Neuron (in vitro differentiated cells): ENCODE measurements at regions not wholly inside any gene's neighbourhood (a gene's known extent, or its start where the extent isn't known, plus 50 kb on each side); places are given as distances from the start of the nearest gene placed in this dataset.
"Not testable (repeated sequence)": the region's sequence is repeated elsewhere in the genome, so short reads cannot be mapped to it uniquely, and the experiment has no call there.

Experiments used
- H2AFZ ChIP-seq: one replicate; pipeline ENCODE4 v1.6.1; 2013; ENCODE audit warnings: low read depth, mild to moderate bottlenecking, inconsistent platforms, low read length, moderate library complexity
- H3K27me3 ChIP-seq: one replicate; pipeline ENCODE4 v1.6.1; 2013; ENCODE audit warnings: low read length; ENCODE audit not compliant: insufficient read depth
- H3K36me3 ChIP-seq: one replicate; pipeline ENCODE4 v1.6.1; 2013; ENCODE audit warnings: low read length; ENCODE audit not compliant: insufficient read depth
- H3K4me1 ChIP-seq: one replicate; pipeline ENCODE4 v1.6.1; 2013; ENCODE audit warnings: low read length; ENCODE audit not compliant: insufficient read depth
- H3K4me3 ChIP-seq: 2 replicates; pipeline ENCODE4 v1.5.1; 2013; ENCODE audit warnings: mild to moderate bottlenecking, low read length, moderate library complexity
- H3K9me3 ChIP-seq: one replicate; pipeline ENCODE4 v1.6.1; 2013; ENCODE audit warnings: low read length

- no peaks in the 10 kb centered on the region for H3K27me3 ChIP-seq
- no peaks in the 10 kb centered on the region for H3K9me3 ChIP-seq
- H3K4me3 ChIP-seq: no peak overlapping the region
- H3K36me3 ChIP-seq: no peaks in the 10 kb centered on the region
- H2AFZ ChIP-seq: no peak overlapping the region
- no peaks in the 10 kb centered on the region for H3K4me1 ChIP-seq
These were observed 423.8 kb upstream of the CXADR start for GRCh38 chr21:17089091-17089491.

- Histone ChIP-seq H3K36me3 (no peaks in the 10 kb centered on the region), H2AFZ (no peak overlapping the region), H3K4me3 (no peak overlapping the region), H3K9me3 (no peaks in the 10 kb centered on the region), H3K27me3 (no peaks in the 10 kb centered on the region), H3K4me1 (no peaks in the 10 kb centered on the region)
These were observed 411.1 kb upstream of the CXADR start for GRCh38 chr21:17101696-17102095.

- no peaks in the 10 kb centered on the region for H3K9me3 ChIP-seq
- H3K27me3 ChIP-seq: no peaks in the 10 kb centered on the region
These were observed 406.9 kb upstream of the CXADR start for GRCh38 chr21:17105932-17106331.

GRCh38 chr21:17114045-17114444 lies 398.8 kb upstream of the CXADR start:
- no peaks in the 10 kb centered on the region for H3K9me3 ChIP-seq
- H3K4me1 ChIP-seq: peaks cover 20% of the 10 kb centered on the region
- no peak overlapping the region for H3K4me3 ChIP-seq
- no peaks in the 10 kb centered on the region for H3K27me3 ChIP-seq
- H2AFZ ChIP-seq: no peak overlapping the region
- H3K36me3 ChIP-seq: no peaks in the 10 kb centered on the region

More at GRCh38 chr21:17105932-17106331, 406.9 kb upstream of the CXADR start:
- H3K4me3 ChIP-seq: no peak overlapping the region
- no peaks in the 10 kb centered on the region for H3K36me3 ChIP-seq
- H3K4me1 ChIP-seq: no peaks in the 10 kb centered on the region
- no peak overlapping the region for H2AFZ ChIP-seq

- no peaks in the 10 kb centered on the region for H3K9me3 ChIP-seq
- H3K27me3 ChIP-seq: no peaks in the 10 kb centered on the region
- no peak overlapping the region for H2AFZ ChIP-seq
- no peak overlapping the region for H3K4me3 ChIP-seq
- no peaks in the 10 kb centered on the region for H3K36me3 ChIP-seq
- H3K4me1 ChIP-seq: peaks cover 16% of the 10 kb centered on the region
These were observed 394.0 kb upstream of the CXADR start for GRCh38 chr21:17118638-17119384.

- Histone ChIP-seq H3K27me3 (no peaks in the 10 kb centered on the region), H3K9me3 (no peaks in the 10 kb centered on the region), H2AFZ (no peak overlapping the region), H3K36me3 (no peaks in the 10 kb centered on the region), H3K4me1 (peaks cover 12% of the 10 kb centered on the region), H3K4me3 (no peak overlapping the region)
These were observed 393.2 kb upstream of the CXADR start for GRCh38 chr21:17119466-17120297.

- not testable (repeated sequence) for H3K36me3 ChIP-seq, H3K27me3 ChIP-seq, H3K4me3 ChIP-seq, H3K9me3 ChIP-seq, H2AFZ ChIP-seq, H3K4me1 ChIP-seq
These were observed 385.4 kb upstream of the CXADR start for GRCh38 chr21:17127395-17127794.

GRCh38 chr21:17128132-17128531 lies 384.7 kb upstream of the CXADR start:
- H3K4me1 ChIP-seq: no peaks in the 10 kb centered on the region
- H2AFZ ChIP-seq: no peak overlapping the region
- no peaks in the 10 kb centered on the region for H3K36me3 ChIP-seq
- H3K9me3 ChIP-seq: no peaks in the 10 kb centered on the region
- no peaks in the 10 kb centered on the region for H3K27me3 ChIP-seq
- H3K4me3 ChIP-seq: no peak overlapping the region

- not testable (repeated sequence) for H3K36me3 ChIP-seq, H3K4me1 ChIP-seq, H2AFZ ChIP-seq, H3K27me3 ChIP-seq, H3K4me3 ChIP-seq, H3K9me3 ChIP-seq
These were observed 373.7 kb upstream of the CXADR start for GRCh38 chr21:17139159-17139558.

- Histone ChIP-seq H3K36me3 (no peaks in the 10 kb centered on the region), H3K4me1 (no peaks in the 10 kb centered on the region), H3K4me3 (no peak overlapping the region), H2AFZ (no peak overlapping the region), H3K9me3 (no peaks in the 10 kb centered on the region), H3K27me3 (no peaks in the 10 kb centered on the region)
These were observed 373.1 kb upstream of the CXADR start for GRCh38 chr21:17139696-17140095.

- no peak overlapping the region for H2AFZ ChIP-seq
- H3K4me3 ChIP-seq: no peak overlapping the region
- H3K9me3 ChIP-seq: no peaks in the 10 kb centered on the region
- H3K36me3 ChIP-seq: no peaks in the 10 kb centered on the region
- no peaks in the 10 kb centered on the region for H3K27me3 ChIP-seq
- no peaks in the 10 kb centered on the region for H3K4me1 ChIP-seq
These were observed 366.4 kb upstream of the CXADR start for GRCh38 chr21:17146426-17146825.

- Histone ChIP-seq H3K9me3 (no peaks in the 10 kb centered on the region), H3K27me3 (no peaks in the 10 kb centered on the region), H3K36me3 (no peaks in the 10 kb centered on the region), H2AFZ (no peak overlapping the region), H3K4me1 (no peaks in the 10 kb centered on the region), H3K4me3 (no peak overlapping the region)
These were observed 353.1 kb upstream of the CXADR start for GRCh38 chr21:17159697-17160096.

- no peak overlapping the region for H3K4me3 ChIP-seq
- peaks cover 9% of the 10 kb centered on the region for H3K27me3 ChIP-seq
- no peaks in the 10 kb centered on the region for H3K36me3 ChIP-seq
- H2AFZ ChIP-seq: no peak overlapping the region
- no peaks in the 10 kb centered on the region for H3K9me3 ChIP-seq
- H3K4me1 ChIP-seq: no peaks in the 10 kb centered on the region
These were observed 327.2 kb upstream of the CXADR start for GRCh38 chr21:17185674-17186073.
